ENCODE measurements at regions not wholly inside any gene's neighbourhood (a gene's known extent, or its start where the extent isn't known, plus 50 kb on each side); places are given as distances from the start of the nearest gene placed in this dataset.

GRCh38 chr2:196380098-196380497 is 208.7 kb upstream of the STK17B start:
- no peak for TF ChIP-seq YY1 (IDR thresholded peaks at IDR 0.05; ENCODE audit: low read depth)
- no peak for TF ChIP-seq EP300 (IDR thresholded peaks at IDR 0.05; ENCODE audit: borderline replicate concordance)
